H1 (cell line): ENCODE measurements at regions not wholly inside any gene's neighbourhood (a gene's known extent, or its start where the extent isn't known, plus 50 kb on each side); places are given as distances from the start of the nearest gene placed in this dataset.

ENCODE experiments used
- ATF2 ChIP-seq: IDR thresholded peaks from 2 replicates; pipeline ENCODE4 v1.6.1; 2012; ENCODE audit warnings: low read length, inconsistent platforms
- CEBPB ChIP-seq: IDR thresholded peaks from 2 replicates; pipeline ENCODE4 v1.6.1; 2012; ENCODE audit warnings: low read depth, low read length
- CTCF ChIP-seq, 3 experiments: IDR thresholded peaks; 1 replicate in 2 of 3; 2 replicates in 1 of 3; pipeline versions ENCODE4 v1.5.1 to v1.6.1; 2011; ENCODE audit warnings: low read length in 3 of 3, mild to moderate bottlenecking in 3 of 3, inconsistent platforms in 2 of 3, low read depth in 1 of 3, moderate library complexity in 1 of 3; ENCODE audit not compliant: insufficient read depth in 1 of 3; ENCODE audit errors: control extremely low read depth in 1 of 3
- EP300 ChIP-seq, 2 experiments: IDR thresholded peaks; 1 replicate in 1 of 2; 2 replicates in 1 of 2; pipeline ENCODE4 v1.6.1; 2011 to 2012; ENCODE audit warnings: low read depth in 2 of 2, low read length in 2 of 2, mild to moderate bottlenecking in 2 of 2, borderline replicate concordance in 1 of 2, inconsistent platforms in 1 of 2, moderate library complexity in 1 of 2
- EZH2 ChIP-seq: fragments of 200-600 bp; sonication (generic); IDR thresholded peaks from 2 replicates; pipeline ENCODE4 v1.7.1; 2012; ENCODE audit warnings: low read depth, mild to moderate bottlenecking, moderate library complexity, low read length, inconsistent platforms; ENCODE audit not compliant: severe bottlenecking
- FOSL1 ChIP-seq: IDR thresholded peaks from 2 replicates; pipeline ENCODE4 v1.6.1; 2011; ENCODE audit warnings: mild to moderate bottlenecking, low read depth, low read length, moderate library complexity; ENCODE audit not compliant: insufficient read depth
- KDM4A ChIP-seq: IDR thresholded peaks from one replicate; pipeline ENCODE4 v1.7.1; 2012; ENCODE audit warnings: low read depth, mild to moderate bottlenecking, moderate library complexity, low read length, inconsistent platforms; ENCODE audit not compliant: severe bottlenecking
- MAFK ChIP-seq: IDR thresholded peaks from 2 replicates; pipeline ENCODE4 v1.6.1; 2012; ENCODE audit warnings: low read depth, mild to moderate bottlenecking, improper control_type of control experiment, low read length
- POLR2A ChIP-seq, 2 experiments: IDR thresholded peaks; 1 replicate in 1 of 2; 2 replicates in 1 of 2; pipeline ENCODE4 v1.6.1; 2011; ENCODE audit warnings: low read depth in 2 of 2, low read length in 2 of 2, mild to moderate bottlenecking in 2 of 2; ENCODE audit errors: control extremely low read depth in 1 of 2
- POLR2AphosphoS5 ChIP-seq: IDR thresholded peaks from 2 replicates; pipeline ENCODE4 v1.6.1; 2011; ENCODE audit warnings: low read depth, low read length

- TF ChIP-seq EP300 (IDR thresholded peaks at IDR 0.05; ENCODE audit: borderline replicate concordance in 1 of 2, low read depth in 2 of 2, low read length in 2 of 2) (no peak), KDM4A (no peak), ATF2 (no peak), CTCF (IDR thresholded peaks at IDR 0.05; ENCODE audit: control extremely low read depth in 1 of 3, insufficient read depth in 1 of 3, low read depth in 1 of 3, low read length in 3 of 3) (no peak), EZH2 (no peak), POLR2AphosphoS5 (no peak), POLR2A (IDR thresholded peaks at IDR 0.05; ENCODE audit: control extremely low read depth in 1 of 2, low read depth in 2 of 2, low read length in 2 of 2) (no peak), MAFK (no peak), FOSL1 (no peak), CEBPB (no peak)
Observed at GRCh38 chr6:21845439-21846140, 252.0 kb downstream of the SOX4 start.
